DMS79 treated with DMSO at 0.1 percent for 48 hours (cell line): ENCODE measurements at regions not wholly inside any gene's neighbourhood (a gene's known extent, or its start where the extent isn't known, plus 50 kb on each side); places are given as distances from the start of the nearest gene placed in this dataset.
"Not testable (repeated sequence)": the region's sequence is repeated elsewhere in the genome, so short reads cannot be mapped to it uniquely, and the experiment has no call there.

Experiments used
- DNase-seq: peaks from one replicate; lab custom pipeline; 2025; lab: John Stamatoyannopoulos, UW

GRCh38 chr14:43056106-43056505, 1449.4 kb downstream of the LRFN5 start:
- DNase-seq = no peak

GRCh38 chr14:43052897-43053296, 1446.2 kb downstream of the LRFN5 start:
- DNase-seq = no peak

- no peak for DNase-seq
Observed at GRCh38 chr14:43043850-43044249, 1437.2 kb downstream of the LRFN5 start.

- peak; percentile 16 for DNase-seq
Observed at GRCh38 chr14:43042408-43042807, 1435.7 kb downstream of the LRFN5 start.

- DNase-seq = no peak
Observed at GRCh38 chr14:43041976-43042375, 1435.3 kb downstream of the LRFN5 start.

GRCh38 chr14:43041207-43041606, 1434.5 kb downstream of the LRFN5 start:
- no peak for DNase-seq

GRCh38 chr14:43039881-43040280, 1433.2 kb downstream of the LRFN5 start:
- no peak for DNase-seq

GRCh38 chr14:43031598-43031997, 1424.9 kb downstream of the LRFN5 start:
- DNase-seq = no peak

GRCh38 chr14:43022094-43022800, 1415.6 kb downstream of the LRFN5 start:
- DNase-seq = no peak

GRCh38 chr14:43019826-43020225, 1413.2 kb downstream of the LRFN5 start:
- DNase-seq = no peak

- no peak for DNase-seq
Observed at GRCh38 chr14:43014338-43014737, 1407.7 kb downstream of the LRFN5 start.

- DNase-seq = no peak
Observed at GRCh38 chr14:43012817-43013216, 1406.1 kb downstream of the LRFN5 start.

- DNase-seq = no peak
Observed at GRCh38 chr14:43005807-43006206, 1399.1 kb downstream of the LRFN5 start.

GRCh38 chr14:43003845-43004244, 1397.2 kb downstream of the LRFN5 start:
- DNase-seq = no peak

- DNase-seq = no peak
Observed at GRCh38 chr14:43001731-43002130, 1395.1 kb downstream of the LRFN5 start.

GRCh38 chr14:42994051-42994736, 1387.5 kb downstream of the LRFN5 start:
- DNase-seq = no peak

- DNase-seq = no peak
Observed at GRCh38 chr14:42992930-42993329, 1386.3 kb downstream of the LRFN5 start.

- DNase-seq = no peak
Observed at GRCh38 chr14:42980419-42980818, 1373.7 kb downstream of the LRFN5 start.

- DNase-seq = not testable (repeated sequence)
Observed at GRCh38 chr14:42973171-42973570, 1366.5 kb downstream of the LRFN5 start.

GRCh38 chr14:42965512-42965911, 1358.8 kb downstream of the LRFN5 start:
- DNase-seq = no peak

GRCh38 chr14:42961509-42961908, 1354.8 kb downstream of the LRFN5 start:
- DNase-seq = no peak

- no peak for DNase-seq
Observed at GRCh38 chr14:42950363-42950762, 1343.7 kb downstream of the LRFN5 start.

GRCh38 chr14:42947991-42948390, 1341.3 kb downstream of the LRFN5 start:
- DNase-seq = no peak

GRCh38 chr14:42944284-42944683, 1337.6 kb downstream of the LRFN5 start:
- no peak for DNase-seq
